B cell (primary cell): ENCODE measurements at regions not wholly inside any gene's neighbourhood (a gene's known extent, or its start where the extent isn't known, plus 50 kb on each side); places are given as distances from the start of the nearest gene placed in this dataset.

ENCODE experiments used
- ATAC-seq: fragments of 200-7000 bp; cut with Tn5 transposase; one replicate; pipeline ENCODE4 v1.10.0; 2021; ENCODE audit warnings: low read depth, mild to moderate bottlenecking, moderate number of reproducible peaks, moderate library complexity
- CTCF ChIA-PET: fragments of 350-600 bp; sonication (Branson Sonifier 250); formaldehyde crosslinking; loops from one replicate; lab custom pipeline; 2021; ENCODE audit warnings: antibody characterized with exemption, inconsistent platforms; lab: Charles Lee
- POLR2A ChIA-PET: fragments of 350-600 bp; sonication (Branson Sonifier 250); formaldehyde crosslinking; loops from one replicate; lab custom pipeline; 2021; ENCODE audit warnings: antibody characterized with exemption; lab: Charles Lee
- DNase-seq: peaks from one replicate; pipeline ENCODE4 v3.0.0; 2013
- H2AFZ ChIP-seq: 2 replicates; pipeline ENCODE4 v1.6.1; 2012; ENCODE audit warnings: mild to moderate bottlenecking, low read depth, low read length; ENCODE audit not compliant: insufficient read depth, poor library complexity, severe bottlenecking
- H3K27ac ChIP-seq, 2 donors: 1 replicate in 1 of 2; 2 replicates in 1 of 2; pipeline ENCODE4 v1.5.1; 2012 to 2013; ENCODE audit warnings: low read length in 2 of 2, mild to moderate bottlenecking in 2 of 2, moderate library complexity in 1 of 2
- H3K27me3 ChIP-seq, 4 experiments: fragments of 200-600 bp in 1 of 4; sonication (generic) in 1 of 4; replicated peaks in 1 of 4; 1 replicate in 2 of 4; 2 replicates in 2 of 4; pipeline versions ENCODE4 v1.6.1 to v1.7.0; 2013 to 2016; ENCODE audit warnings: low read length in 3 of 4, mild to moderate bottlenecking in 2 of 4, mixed read lengths in 1 of 4, moderate library complexity in 1 of 4; ENCODE audit not compliant: insufficient read depth in 4 of 4, control insufficient read depth in 3 of 4; ENCODE audit errors: control extremely low read depth in 1 of 4
- H3K36me3 ChIP-seq, 2 experiments: replicated peaks in 1 of 2; 1 replicate in 1 of 2; 2 replicates in 1 of 2; pipeline versions ENCODE4 v1.6.1 to v1.7.1; 2013; ENCODE audit warnings: low read length in 1 of 2; ENCODE audit not compliant: insufficient read depth in 2 of 2, control insufficient read depth in 1 of 2; ENCODE audit errors: control extremely low read depth in 1 of 2, extremely low read depth in 1 of 2
- H3K4me1 ChIP-seq, 2 donors: fragments of 200-600 bp in 1 of 2; sonication (generic) in 1 of 2; 1 replicate in 1 of 2; 2 replicates in 1 of 2; pipeline versions ENCODE4 v1.5.1 to v1.6.1; 2013 to 2017; ENCODE audit warnings: low read length in 2 of 2; ENCODE audit not compliant: control insufficient read depth in 2 of 2, insufficient read depth in 2 of 2
- H3K4me2 ChIP-seq: replicated peaks from 2 replicates; pipeline ENCODE3; 2012; ENCODE audit warnings: mild to moderate bottlenecking, low read depth, low read length; ENCODE audit not compliant: poor library complexity, severe bottlenecking
- H3K4me3 ChIP-seq, 5 experiments: fragments of 200-600 bp in 1 of 5; sonication (generic) in 1 of 5; 1 replicate in 3 of 5; 2 replicates in 2 of 5; pipeline versions ENCODE4 v1.5.1 to v1.7.0; 2011 to 2016; ENCODE audit warnings: low read length in 4 of 5, mild to moderate bottlenecking in 4 of 5, low read depth in 2 of 5, control low read depth in 1 of 5, moderate library complexity in 1 of 5; ENCODE audit not compliant: insufficient read depth in 1 of 5; ENCODE audit errors: control extremely low read depth in 1 of 5, extremely low read depth in 1 of 5
- H3K79me2 ChIP-seq: fragments of 200-600 bp; sonication (generic); one replicate; pipeline ENCODE4 v1.6.0; 2016; ENCODE audit warnings: low read length; ENCODE audit not compliant: control insufficient read depth, insufficient read depth
- H3K9ac ChIP-seq: fragments of 200-600 bp; sonication (generic); 2 replicates; pipeline ENCODE4 v1.6.1; 2017; ENCODE audit warnings: mild to moderate bottlenecking, low read length, moderate library complexity
- H3K9me3 ChIP-seq, 3 donors: one replicate each; pipeline versions ENCODE4 v1.6.1 to v1.7.1; 2013; ENCODE audit warnings: low read length in 2 of 3; ENCODE audit not compliant: control insufficient read depth in 2 of 3, insufficient read depth in 1 of 3; ENCODE audit errors: control extremely low read depth in 1 of 3
- H4K20me1 ChIP-seq: 2 replicates; pipeline ENCODE4 v1.6.0; 2012; ENCODE audit warnings: mild to moderate bottlenecking, low read length; ENCODE audit not compliant: insufficient read depth, control insufficient read depth, poor library complexity, severe bottlenecking
- H3K27ac Mint-ChIP-seq: one replicate; pipeline ENCODE4 v1.8.0; 2021; ENCODE audit warnings: mixed read lengths
- H3K27me3 Mint-ChIP-seq: one replicate; pipeline ENCODE4 v1.8.0; 2021; ENCODE audit warnings: mixed read lengths
- H3K4me1 Mint-ChIP-seq: one replicate; pipeline ENCODE4 v1.8.0; 2021; ENCODE audit warnings: mixed read lengths
- H3K4me3 Mint-ChIP-seq: one replicate; pipeline ENCODE4 v1.8.0; 2021; ENCODE audit warnings: mixed read lengths
- H3K9me3 Mint-ChIP-seq: one replicate; pipeline ENCODE4 v1.8.0; 2022; ENCODE audit warnings: mixed read lengths; ENCODE audit not compliant: insufficient read depth
- CTCF ChIP-seq: fragments of 200-600 bp; IDR thresholded peaks from one replicate; pipeline ENCODE4 v1.8.0; 2022; ENCODE audit warnings: antibody characterized with exemption, mild to moderate bottlenecking
- EZH2 ChIP-seq: IDR thresholded peaks from 2 replicates; pipeline ENCODE4 v1.6.1; 2012; ENCODE audit warnings: borderline replicate concordance, low read depth, mild to moderate bottlenecking, moderate library complexity, low read length; ENCODE audit not compliant: insufficient read depth, poor library complexity, severe bottlenecking
- WGBS: methylation state at CpG from one replicate; pipeline ENCODE4 v1.1.5; 2013; ENCODE audit warnings: missing lambda C conversion rate; ENCODE audit not compliant: insufficient coverage; 5-methylcytosine and 5-hydroxymethylcytosine counted together
- intact Hi-C: fragments of 100-400 bp; cut with micrococcal nuclease; formaldehyde crosslinking; loops from one replicate; pipeline ENCODE4 v1.10.0; 2022

- Mint-ChIP-seq H3K27me3 (peaks cover 59% of the 10 kb centered on the region), H3K4me1 (peaks cover 12% of the 10 kb centered on the region), H3K27ac (no peak overlapping the region), H3K9me3 (no peaks in the 10 kb centered on the region), H3K4me3 (no peak overlapping the region)
- Histone ChIP-seq H2AFZ (no peak overlapping the region), H3K4me3 (no peak overlapping the region), H3K9me3 (no peaks in the 10 kb centered on the region), H3K36me3 (no peaks in the 10 kb centered on the region), H3K79me2 (no peaks in the 10 kb centered on the region), H3K9ac (no peak overlapping the region), H3K4me2 (no peak overlapping the region), H3K27ac (no peak overlapping the region), H3K4me1 (peaks cover 9% of the 10 kb centered on the region in 2 donors), H4K20me1 (no peaks in the 10 kb centered on the region), H3K27me3 (peaks cover 0 to 32% (median 14%) of the 10 kb centered on the region in 4 experiments)
- ChIA-PET POLR2A (no interaction called here), CTCF (interaction anchor here (2.2 kb wide), 1 partner anchor 90 kb away, joined by 14 read pairs; no protein-coding TSS in a partner anchor)
- no peak for DNase-seq
- intact Hi-C loops, result no loop called here
- 90% methylated on average over 4 of the region's 7 CpGs for WGBS
- ATAC-seq, result no peak
- TF ChIP-seq CTCF (no peak), EZH2 (no peak)
Observed at GRCh38 chr5:32500181-32500580, 55.6 kb upstream of the ZFR start.

- H3K27me3 ChIP-seq, result peaks cover 0 to 25% (median 11%) of the 10 kb centered on the region in 4 experiments
- H4K20me1 ChIP-seq, result no peaks in the 10 kb centered on the region
- no peak overlapping the region for H3K9ac ChIP-seq
- ChIA-PET POLR2A (no interaction called here), CTCF (interaction anchor here (0.9 to 3.8 kb wide), 3 partner anchors 8 to 91 kb away, joined by 3 to 20 read pairs (median 14); no protein-coding TSS in a partner anchor)
- H2AFZ ChIP-seq, result no peak overlapping the region
- H3K4me1 ChIP-seq, result peaks cover 0 to under 1% of the 10 kb centered on the region in 2 donors
- no peaks in the 10 kb centered on the region for H3K36me3 ChIP-seq
- Mint-ChIP-seq H3K27me3 (peaks cover 51% of the 10 kb centered on the region), H3K4me1 (peaks cover 3% of the 10 kb centered on the region), H3K4me3 (no peak overlapping the region), H3K9me3 (no peaks in the 10 kb centered on the region), H3K27ac (no peak overlapping the region)
- TF ChIP-seq CTCF (no peak), EZH2 (no peak)
- H3K79me2 ChIP-seq, result no peaks in the 10 kb centered on the region
- ATAC-seq (no peak), DNase-seq (no peak)
- H3K4me3 ChIP-seq, result no peak overlapping the region
- intact Hi-C loops, result no loop called here
- no peak overlapping the region for H3K4me2 ChIP-seq
- H3K27ac ChIP-seq, result no peak overlapping the region
- 100% methylated on average over 1 of the region's 2 CpGs for WGBS
- H3K9me3 ChIP-seq, result no peaks in the 10 kb centered on the region
Observed at GRCh38 chr5:32499261-32499660, 54.7 kb upstream of the ZFR start.
